ENCODE measurements at regions not wholly inside any gene's neighbourhood (a gene's known extent, or its start where the extent isn't known, plus 50 kb on each side); places are given as distances from the start of the nearest gene placed in this dataset.

GRCh38 chr1:56212143-56212542, 367.2 kb downstream of the PLPP3 start:
- TF ChIP-seq IRF2 (CRISPR knock-in tag; IDR thresholded peaks at IDR 0.05; ENCODE audit: borderline replicate concordance, low read depth), result no peak
- TF ChIP-seq HMGXB4 (CRISPR knock-in tag; IDR thresholded peaks at IDR 0.05), result no peak
- TF ChIP-seq ETV6 (CRISPR knock-in tag; IDR thresholded peaks at IDR 0.05), result no peak
- TF ChIP-seq CTCF (IDR thresholded peaks at IDR 0.05), result no peak
- TF ChIP-seq NR2C2 (CRISPR knock-in tag; IDR thresholded peaks at IDR 0.05), result no peak
- TF ChIP-seq E2F4 (CRISPR knock-in tag; IDR thresholded peaks at IDR 0.05; ENCODE audit: borderline replicate concordance, low read depth), result no peak
- no peak for TF ChIP-seq ZNF263 (CRISPR knock-in tag; IDR thresholded peaks at IDR 0.05; ENCODE audit: low read depth)
- no peak for TF ChIP-seq USF2 (CRISPR knock-in tag; IDR thresholded peaks at IDR 0.05)
- no peak for TF ChIP-seq MAX (CRISPR knock-in tag; IDR thresholded peaks at IDR 0.05)
- TF ChIP-seq CREM (CRISPR knock-in tag; IDR thresholded peaks at IDR 0.05), result no peak
- TF ChIP-seq ATF1 (CRISPR knock-in tag; IDR thresholded peaks at IDR 0.05), result no peak
